HepG2 (cell line): ENCODE measurements at regions not wholly inside any gene's neighbourhood (a gene's known extent, or its start where the extent isn't known, plus 50 kb on each side); places are given as distances from the start of the nearest gene placed in this dataset.

Source experiments
- ATAC-seq: fragments of 200-7000 bp; cut with Tn5 transposase; 3 replicates; pipeline ENCODE4 v1.9.1; 2020; ENCODE audit warnings: mild to moderate bottlenecking, moderate library complexity
- BruUV-seq: library from RNA; stranded (reverse); fragments of 400-500 nt; replicated peaks from 2 replicates; lab custom pipeline; 2021; lab: Mats Ljungman, UMichigan
- CTCF ChIA-PET: fragments of 300-600 bp; formaldehyde crosslinking; extraction: SDS; loops from one replicate; lab custom pipeline; 2021; ENCODE audit warnings: low total read pairs, inconsistent platforms, low intra/inter-chr PET ratio; lab: Yijun Ruan, JAX
- POLR2A ChIA-PET: fragments of 350-600 bp; sonication (Branson Sonifier 250); formaldehyde crosslinking; loops from one replicate; lab custom pipeline; 2020; ENCODE audit warnings: antibody characterized with exemption, inconsistent platforms; lab: Yijun Ruan, JAX
- DNase-seq: peaks from one replicate; pipeline ENCODE4 v3.0.0-alpha.2; 2015; ENCODE audit warnings: low spot score
- FAIRE-seq: peaks from 3 replicates; lab custom pipeline; 2011; peaks lifted over from hg19 to GRCh38; lab: Jason Lieb, UNC
- H2AFZ ChIP-seq: one replicate; pipeline ENCODE4 v1.6.1; 2011; ENCODE audit warnings: low read length, inconsistent platforms
- H3K27ac ChIP-seq: fragments of 300-600 bp; 3 replicates; pipeline ENCODE4 v1.8.0; 2011; ENCODE audit warnings: mixed run types, mild to moderate bottlenecking, mixed read lengths, low read length, inconsistent platforms; ENCODE audit not compliant: insufficient read depth; ENCODE audit errors: extremely low read length
- H3K27me3 ChIP-seq, 2 experiments: fragments of 200-600 bp in 1 of 2; 2 replicates in 1 of 2; 3 replicates in 1 of 2; pipeline versions ENCODE4 v1.6.0 to v1.8.0; 2011; ENCODE audit warnings: low read length in 2 of 2, mild to moderate bottlenecking in 2 of 2, moderate library complexity in 2 of 2, inconsistent platforms in 1 of 2; ENCODE audit not compliant: insufficient read depth in 2 of 2, control insufficient read depth in 1 of 2
- H3K36me3 ChIP-seq, 2 experiments: fragments of 200-600 bp in 1 of 2; replicated peaks in 1 of 2; 2 replicates in 1 of 2; 3 replicates in 1 of 2; pipeline versions ENCODE4 v1.5.1 to v1.8.0; 2011; ENCODE audit warnings: low read length in 2 of 2, inconsistent platforms in 1 of 2; ENCODE audit not compliant: insufficient read depth in 2 of 2, control insufficient read depth in 1 of 2
- H3K4me1 ChIP-seq: 2 replicates; pipeline ENCODE4 v1.5.1; 2012; ENCODE audit warnings: low read length, inconsistent platforms; ENCODE audit not compliant: insufficient read depth
- H3K4me2 ChIP-seq: 2 replicates; pipeline ENCODE4 v1.6.0; 2011; ENCODE audit warnings: low read depth, low read length, inconsistent platforms
- H3K4me3 ChIP-seq, 3 experiments: fragments of 200-600 bp in 1 of 3; sonication (generic), shearing (Covaris generic) in 1 of 3; replicated peaks in 1 of 3; 2 replicates each; pipeline ENCODE4 v1.5.1; 2011 to 2016; ENCODE audit warnings: low read length in 3 of 3, inconsistent platforms in 2 of 3, low read depth in 2 of 3, mild to moderate bottlenecking in 2 of 3, control low read depth in 1 of 3, mixed read lengths in 1 of 3; ENCODE audit not compliant: insufficient read depth in 1 of 3
- H3K79me2 ChIP-seq: one replicate; pipeline ENCODE4 v1.6.1; 2011; ENCODE audit warnings: low read length, inconsistent platforms; ENCODE audit not compliant: insufficient read depth
- H3K9ac ChIP-seq: 2 replicates; pipeline ENCODE4 v1.6.0; 2011; ENCODE audit warnings: mild to moderate bottlenecking, low read depth, low read length, inconsistent platforms; ENCODE audit not compliant: insufficient read depth
- H3K9me3 ChIP-seq: 2 replicates; pipeline ENCODE4 v1.5.1; 2012; ENCODE audit warnings: mild to moderate bottlenecking, low read length
- H4K20me1 ChIP-seq: 2 replicates; pipeline ENCODE4 v1.6.0; 2011; ENCODE audit warnings: inconsistent platforms, mild to moderate bottlenecking, low read length, moderate library complexity; ENCODE audit not compliant: insufficient read depth
- AGO1 ChIP-seq: fragments of 200-400 bp; formaldehyde crosslinking; IDR thresholded peaks from 2 replicates; pipeline ENCODE4 v1.6.1; 2017; ENCODE audit warnings: mild to moderate bottlenecking, low read depth, low read length, moderate library complexity; ENCODE audit not compliant: poor library complexity, severe bottlenecking
- IKZF1 ChIP-seq: fragments of 450-650 bp; IDR thresholded peaks from 2 replicates; pipeline ENCODE4 v1.7.1; 2016
- NFIC ChIP-seq: IDR thresholded peaks from 2 replicates; pipeline ENCODE4 v1.6.1; 2012; ENCODE audit warnings: mild to moderate bottlenecking, low read length, inconsistent platforms
- RFXANK ChIP-seq: IDR thresholded peaks from 2 replicates; pipeline ENCODE4 v1.6.1; 2016
- RFXAP ChIP-seq: sonication (generic); formaldehyde crosslinking; IDR thresholded peaks from 2 replicates; pipeline ENCODE4 v1.4.0; 2020; ENCODE audit warnings: missing genetic modification reagents, borderline replicate concordance
- ZFP41 ChIP-seq: sonication (generic); formaldehyde crosslinking; IDR thresholded peaks from 2 replicates; pipeline ENCODE4 v1.4.0; 2020; ENCODE audit warnings: mild to moderate bottlenecking, missing genetic modification reagents, borderline replicate concordance
- ZNF329 ChIP-seq: sonication (generic); formaldehyde crosslinking; IDR thresholded peaks from 2 replicates; pipeline ENCODE4 v1.9.0; 2021; ENCODE audit warnings: low read depth, mild to moderate bottlenecking, missing genetic modification reagents
- ZNF7 ChIP-seq: IDR thresholded peaks from 2 replicates; pipeline ENCODE4 v1.6.1; 2016; ENCODE audit warnings: missing biosample characterization, missing genetic modification reagents
- ZNF772 ChIP-seq: sonication (generic); formaldehyde crosslinking; IDR thresholded peaks from 2 replicates; pipeline ENCODE4 v1.5.0; 2020; ENCODE audit warnings: mild to moderate bottlenecking, missing genetic modification reagents
- ZNF780A ChIP-seq: sonication (generic); formaldehyde crosslinking; IDR thresholded peaks from 2 replicates; pipeline ENCODE4 v1.8.0; 2022; ENCODE audit warnings: mild to moderate bottlenecking, missing genetic modification reagents, moderate library complexity
- ZNF790 ChIP-seq: sonication (generic); formaldehyde crosslinking; IDR thresholded peaks from 2 replicates; pipeline ENCODE4 v1.8.0; 2022; ENCODE audit warnings: missing genetic modification reagents, mild to moderate bottlenecking, borderline replicate concordance
- WGBS: methylation state at CpG from one replicate; pipeline ENCODE4 v1.1.6; 2017; ENCODE audit warnings: low lambda C conversion rate; 5-methylcytosine and 5-hydroxymethylcytosine counted together
- in situ Hi-C: cut with HindIII; loops from 2 replicates; pipeline ENCODE4 v1.10.0; 2017; ENCODE audit warnings: low pct_unique_long_range_greater_than_20kb; ENCODE audit not compliant: extremely low pct_ligation_motif_present
- intact Hi-C: fragments of 100-400 bp; cut with micrococcal nuclease; formaldehyde crosslinking; loops from one replicate; pipeline ENCODE4 v1.10.0; 2022; ENCODE audit not compliant: unreplicated experiment
- TF ChIP-seq, protein P1 (sequence below): sonication (generic); formaldehyde crosslinking; IDR thresholded peaks from 2 replicates; pipeline ENCODE4 v1.5.0; 2020; ENCODE audit warnings: mild to moderate bottlenecking, missing genetic modification reagents, borderline replicate concordance
- TF ChIP-seq, protein P2 (sequence below): sonication (generic); formaldehyde crosslinking; IDR thresholded peaks from 2 replicates; pipeline ENCODE4 v1.5.1; 2020; ENCODE audit warnings: mild to moderate bottlenecking, missing genetic modification reagents, borderline replicate concordance
- TF ChIP-seq, protein P3 (sequence below), 2 experiments: sonication (generic) in 1 of 2; formaldehyde crosslinking in 1 of 2; IDR thresholded peaks; 2 replicates each; pipeline versions ENCODE4 v1.5.1 to v1.6.1; 2011 to 2020; ENCODE audit warnings: borderline replicate concordance in 1 of 2, low read depth in 1 of 2, low read length in 1 of 2, mild to moderate bottlenecking in 1 of 2, missing genetic modification reagents in 1 of 2, moderate library complexity in 1 of 2
- TF ChIP-seq, protein P4 (sequence below): sonication (generic); formaldehyde crosslinking; IDR thresholded peaks from 2 replicates; pipeline ENCODE4 v1.8.1; 2023; ENCODE audit warnings: missing genetic modification reagents, mild to moderate bottlenecking, borderline replicate concordance

DNA sequence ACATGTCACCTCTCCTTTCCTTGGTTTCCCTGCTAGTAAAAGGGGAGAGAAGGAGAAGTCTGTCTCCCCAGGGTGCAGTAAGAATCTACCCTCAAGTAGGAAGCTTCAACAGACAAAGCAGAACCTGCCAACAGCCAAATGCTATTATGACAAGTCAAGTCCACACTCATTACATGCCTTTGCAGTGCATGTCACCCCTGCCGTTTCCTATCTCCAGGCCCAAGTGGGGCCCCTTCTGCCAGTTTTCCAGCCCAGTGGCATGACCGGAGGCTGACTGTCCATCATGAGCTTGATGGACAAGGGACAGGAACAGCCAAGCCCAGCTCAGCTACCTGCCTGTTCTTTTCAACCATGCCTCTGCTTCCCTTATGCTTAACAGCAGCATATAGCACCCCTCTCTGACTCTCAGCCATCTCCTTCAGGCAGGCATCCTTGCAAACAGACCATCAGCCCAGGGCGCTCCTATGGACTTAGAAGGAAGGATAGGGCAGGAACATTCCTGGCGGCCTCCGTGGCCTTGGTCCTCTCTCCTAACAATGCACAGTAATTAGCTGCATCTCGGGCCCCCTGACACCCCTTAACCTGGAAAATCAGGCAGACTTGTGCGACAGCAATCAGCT, 107.2 kb upstream of the RAD23B start:
- no peak overlapping the region for H3K4me2 ChIP-seq
- in situ Hi-C loops, result no loop called here
- ChIA-PET CTCF (no interaction called here), POLR2A (no interaction called here)
- H3K4me3 ChIP-seq, result no peak overlapping the region
- TF ChIP-seq RFXANK, result no peak
- TF ChIP-seq, protein P1, sequence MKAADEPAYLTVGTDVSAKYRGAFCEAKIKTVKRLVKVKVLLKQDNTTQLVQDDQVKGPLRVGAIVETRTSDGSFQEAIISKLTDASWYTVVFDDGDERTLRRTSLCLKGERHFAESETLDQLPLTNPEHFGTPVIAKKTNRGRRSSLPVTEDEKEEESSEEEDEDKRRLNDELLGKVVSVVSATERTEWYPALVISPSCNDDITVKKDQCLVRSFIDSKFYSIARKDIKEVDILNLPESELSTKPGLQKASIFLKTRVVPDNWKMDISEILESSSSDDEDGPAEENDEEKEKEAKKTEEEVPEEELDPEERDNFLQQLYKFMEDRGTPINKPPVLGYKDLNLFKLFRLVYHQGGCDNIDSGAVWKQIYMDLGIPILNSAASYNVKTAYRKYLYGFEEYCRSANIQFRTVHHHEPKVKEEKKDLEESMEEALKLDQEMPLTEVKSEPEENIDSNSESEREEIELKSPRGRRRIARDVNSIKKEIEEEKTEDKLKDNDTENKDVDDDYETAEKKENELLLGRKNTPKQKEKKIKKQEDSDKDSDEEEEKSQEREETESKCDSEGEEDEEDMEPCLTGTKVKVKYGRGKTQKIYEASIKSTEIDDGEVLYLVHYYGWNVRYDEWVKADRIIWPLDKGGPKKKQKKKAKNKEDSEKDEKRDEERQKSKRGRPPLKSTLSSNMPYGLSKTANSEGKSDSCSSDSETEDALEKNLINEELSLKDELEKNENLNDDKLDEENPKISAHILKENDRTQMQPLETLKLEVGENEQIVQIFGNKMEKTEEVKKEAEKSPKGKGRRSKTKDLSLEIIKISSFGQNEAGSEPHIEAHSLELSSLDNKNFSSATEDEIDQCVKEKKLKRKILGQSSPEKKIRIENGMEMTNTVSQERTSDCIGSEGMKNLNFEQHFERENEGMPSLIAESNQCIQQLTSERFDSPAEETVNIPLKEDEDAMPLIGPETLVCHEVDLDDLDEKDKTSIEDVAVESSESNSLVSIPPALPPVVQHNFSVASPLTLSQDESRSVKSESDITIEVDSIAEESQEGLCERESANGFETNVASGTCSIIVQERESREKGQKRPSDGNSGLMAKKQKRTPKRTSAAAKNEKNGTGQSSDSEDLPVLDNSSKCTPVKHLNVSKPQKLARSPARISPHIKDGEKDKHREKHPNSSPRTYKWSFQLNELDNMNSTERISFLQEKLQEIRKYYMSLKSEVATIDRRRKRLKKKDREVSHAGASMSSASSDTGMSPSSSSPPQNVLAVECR (CRISPR knock-in tag), result no peak
- no peak for TF ChIP-seq AGO1
- TF ChIP-seq ZNF780A (CRISPR knock-in tag), result no peak
- TF ChIP-seq NFIC, result no peak
- TF ChIP-seq, protein P2, sequence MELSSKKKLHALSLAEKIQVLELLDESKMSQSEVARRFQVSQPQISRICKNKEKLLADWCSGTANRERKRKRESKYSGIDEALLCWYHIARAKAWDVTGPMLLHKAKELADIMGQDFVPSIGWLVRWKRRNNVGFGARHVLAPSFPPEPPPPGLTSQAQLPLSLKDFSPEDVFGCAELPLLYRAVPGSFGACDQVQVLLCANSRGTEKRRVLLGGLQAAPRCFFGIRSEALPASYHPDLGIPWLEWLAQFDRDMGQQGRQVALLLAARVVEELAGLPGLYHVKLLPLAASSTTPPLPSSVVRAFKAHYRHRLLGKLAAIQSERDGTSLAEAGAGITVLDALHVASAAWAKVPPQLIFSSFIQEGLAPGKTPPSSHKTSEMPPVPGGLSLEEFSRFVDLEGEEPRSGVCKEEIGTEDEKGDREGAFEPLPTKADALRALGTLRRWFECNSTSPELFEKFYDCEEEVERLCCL (CRISPR knock-in tag), result no peak
- TF ChIP-seq ZNF7 (CRISPR knock-in tag), result no peak
- no peak for TF ChIP-seq IKZF1
- no peak for TF ChIP-seq ZFP41 (CRISPR knock-in tag)
- no peak for TF ChIP-seq RFXAP
- TF ChIP-seq ZNF772, result no peak
- TF ChIP-seq ZNF329 (CRISPR knock-in tag), result no peak
- TF ChIP-seq, protein P3, sequence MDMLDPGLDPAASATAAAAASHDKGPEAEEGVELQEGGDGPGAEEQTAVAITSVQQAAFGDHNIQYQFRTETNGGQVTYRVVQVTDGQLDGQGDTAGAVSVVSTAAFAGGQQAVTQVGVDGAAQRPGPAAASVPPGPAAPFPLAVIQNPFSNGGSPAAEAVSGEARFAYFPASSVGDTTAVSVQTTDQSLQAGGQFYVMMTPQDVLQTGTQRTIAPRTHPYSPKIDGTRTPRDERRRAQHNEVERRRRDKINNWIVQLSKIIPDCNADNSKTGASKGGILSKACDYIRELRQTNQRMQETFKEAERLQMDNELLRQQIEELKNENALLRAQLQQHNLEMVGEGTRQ (IDR thresholded peaks at IDR 0.05; ENCODE audit: low read depth, low read length), result no peak
- TF ChIP-seq, protein P3 (CRISPR knock-in tag; IDR thresholded peaks at IDR 0.05; ENCODE audit: borderline replicate concordance), result no peak
- no peak for TF ChIP-seq ZNF790 (CRISPR knock-in tag)
- TF ChIP-seq, protein P4, sequence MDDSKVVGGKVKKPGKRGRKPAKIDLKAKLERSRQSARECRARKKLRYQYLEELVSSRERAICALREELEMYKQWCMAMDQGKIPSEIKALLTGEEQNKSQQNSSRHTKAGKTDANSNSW (CRISPR knock-in tag), result no peak
- H4K20me1 ChIP-seq, result no peaks in the 10 kb centered on the region
- no peaks in the 10 kb centered on the region for H3K9me3 ChIP-seq
- no peaks in the 10 kb centered on the region for H3K36me3 ChIP-seq
- DNase-seq (no peak), ATAC-seq (no peak), FAIRE-seq (no peak)
- no TSS peak for BruUV-seq
- H3K4me1 ChIP-seq, result no peaks in the 10 kb centered on the region
- H3K27ac ChIP-seq, result no peak overlapping the region
- 64% methylated on average over 2 of the region's 7 CpGs for WGBS
- H3K27me3 ChIP-seq, result no peaks in the 10 kb centered on the region; a peak in 2 of 5 replicates
- H2AFZ ChIP-seq, result no peak overlapping the region
- intact Hi-C loops, result no loop called here
- H3K79me2 ChIP-seq, result no peaks in the 10 kb centered on the region
- H3K9ac ChIP-seq, result no peak overlapping the region
